ES-I3 (cell line): ENCODE measurements at regions not wholly inside any gene's neighbourhood (a gene's known extent, or its start where the extent isn't known, plus 50 kb on each side); places are given as distances from the start of the nearest gene placed in this dataset.

Experiments used
- H3K36me3 ChIP-seq: 2 replicates; pipeline ENCODE4 v1.6.1; 2013; ENCODE audit warnings: mild to moderate bottlenecking, low read length, control low read depth, moderate library complexity; ENCODE audit not compliant: insufficient read depth
- H3K4me1 ChIP-seq: 2 replicates; pipeline ENCODE4 v1.6.1; 2013; ENCODE audit warnings: mild to moderate bottlenecking, control low read depth, low read length; ENCODE audit not compliant: insufficient read depth
- H3K9ac ChIP-seq: 2 replicates; pipeline ENCODE4 v1.6.1; 2013; ENCODE audit warnings: low read depth, mild to moderate bottlenecking, low read length, moderate library complexity
- H3K9me3 ChIP-seq: 2 replicates; pipeline ENCODE4 v1.6.1; 2013; ENCODE audit warnings: mild to moderate bottlenecking, low read length, moderate library complexity; ENCODE audit not compliant: control insufficient read depth, insufficient read depth

DNA sequence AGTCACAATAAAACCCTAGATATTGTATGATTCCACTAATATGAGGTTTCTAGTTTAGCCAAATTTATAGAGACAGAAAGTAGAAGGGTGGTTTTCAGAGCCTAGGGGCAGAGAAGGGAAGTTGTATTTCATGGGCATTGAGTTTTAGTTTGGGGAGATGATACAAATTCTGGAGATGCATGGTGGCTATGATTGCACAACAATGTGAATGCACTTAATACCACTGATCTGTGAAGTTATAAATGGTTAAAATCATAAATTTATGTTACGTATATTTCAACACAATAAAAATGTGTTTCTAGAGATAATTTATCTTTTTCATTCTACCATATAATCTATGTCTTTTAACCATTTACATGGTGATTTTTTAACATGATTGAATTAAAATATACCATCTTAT is 779.3 kb upstream of the BRINP3 start:
- Histone ChIP-seq H3K9me3 (no peaks in the 10 kb centered on the region), H3K36me3 (no peaks in the 10 kb centered on the region), H3K9ac (no peak overlapping the region), H3K4me1 (no peaks in the 10 kb centered on the region)

DNA sequence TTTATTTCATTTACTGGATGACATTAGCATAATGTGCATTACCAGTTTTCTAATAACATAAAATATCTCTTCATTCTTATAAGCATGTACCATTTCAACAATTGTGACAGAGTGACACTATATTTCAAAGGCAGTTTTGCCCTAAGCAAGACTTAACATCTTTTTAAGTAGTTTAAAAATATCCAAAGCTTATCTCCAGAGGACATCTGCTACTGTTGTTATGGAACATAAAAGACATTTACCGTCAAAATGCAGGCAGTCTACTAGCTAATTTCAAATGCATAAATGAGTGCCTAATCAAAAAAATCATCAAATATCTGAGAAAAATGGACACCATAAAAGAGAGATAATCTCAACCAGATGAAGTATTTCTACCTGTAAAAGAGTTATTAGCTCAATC is 782.4 kb upstream of the BRINP3 start:
- no peak overlapping the region for H3K9ac ChIP-seq
- H3K9me3 ChIP-seq = no peaks in the 10 kb centered on the region
- H3K4me1 ChIP-seq = no peaks in the 10 kb centered on the region
- H3K36me3 ChIP-seq = no peaks in the 10 kb centered on the region

DNA sequence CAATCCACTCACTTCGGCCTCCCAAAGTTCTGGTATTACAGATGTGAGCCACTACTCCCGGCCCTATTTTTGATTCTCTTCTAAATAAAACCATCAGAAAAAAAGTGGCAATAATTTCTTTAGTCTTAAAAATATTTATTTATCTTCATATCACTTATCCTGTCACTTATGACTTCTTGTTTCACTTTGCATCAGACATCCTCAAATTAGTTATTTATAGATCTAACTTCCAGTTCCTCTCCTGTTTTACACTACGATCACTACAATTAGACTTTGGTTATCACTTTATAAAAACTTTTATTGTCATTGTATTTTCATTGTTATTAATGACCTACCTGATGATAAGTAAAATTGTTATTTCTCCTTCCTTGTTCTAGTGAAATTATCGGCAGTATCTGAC is 783.4 kb upstream of the BRINP3 start:
- Histone ChIP-seq H3K4me1 (no peaks in the 10 kb centered on the region), H3K36me3 (no peaks in the 10 kb centered on the region), H3K9me3 (no peaks in the 10 kb centered on the region), H3K9ac (no peak overlapping the region)

DNA sequence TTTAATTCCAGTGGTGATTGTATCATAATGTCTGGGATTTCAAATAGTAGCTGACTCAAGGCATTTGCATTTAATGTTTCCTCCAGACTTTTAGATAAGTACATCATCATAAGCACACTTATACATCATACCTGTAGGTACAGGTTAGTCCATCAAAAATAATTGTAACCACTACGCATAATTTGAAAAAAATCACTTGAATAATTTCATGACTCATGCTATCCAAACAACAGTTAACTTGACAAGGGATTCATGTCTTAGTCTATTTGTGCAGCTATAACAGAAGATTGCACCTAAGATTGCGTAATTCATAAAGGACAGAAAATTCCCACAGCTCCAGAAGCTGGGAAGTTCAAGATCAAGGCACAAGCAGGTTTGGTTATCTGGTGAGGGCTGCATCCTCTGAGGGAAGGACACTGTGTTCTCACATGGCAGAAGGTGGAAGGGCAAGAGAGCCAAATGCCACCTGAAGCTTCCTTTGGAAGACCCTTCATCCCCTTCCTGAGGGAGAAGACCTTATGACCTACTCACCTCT is 801.7 kb upstream of the BRINP3 start:
- H3K4me1 ChIP-seq = no peaks in the 10 kb centered on the region
- no peak overlapping the region for H3K9ac ChIP-seq
- no peaks in the 10 kb centered on the region for H3K36me3 ChIP-seq
- no peaks in the 10 kb centered on the region; the same call in 1 of the 2 replicates for H3K9me3 ChIP-seq

DNA sequence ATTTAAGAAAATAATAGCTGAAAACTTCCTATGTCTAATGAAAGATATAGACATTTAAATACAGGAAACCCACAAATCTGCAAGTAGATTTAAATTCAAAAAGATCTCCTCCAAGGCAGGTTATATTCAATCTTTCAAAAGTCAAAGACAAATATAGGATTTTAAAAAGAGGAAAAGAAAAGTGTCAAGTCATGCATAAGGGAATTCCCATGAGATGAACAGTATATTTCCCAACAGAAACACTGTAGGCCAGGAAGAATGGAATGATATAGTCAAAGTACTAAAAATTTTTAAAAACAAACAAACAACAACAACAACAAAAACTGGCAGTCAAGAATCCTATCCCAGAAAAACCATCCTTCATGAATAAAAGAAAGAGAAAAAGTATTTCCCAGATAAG is 806.5 kb upstream of the BRINP3 start:
- Histone ChIP-seq H3K36me3 (no peaks in the 10 kb centered on the region), H3K4me1 (no peaks in the 10 kb centered on the region), H3K9me3 (no peaks in the 10 kb centered on the region; the same call in 1 of the 2 replicates), H3K9ac (no peak overlapping the region)

DNA sequence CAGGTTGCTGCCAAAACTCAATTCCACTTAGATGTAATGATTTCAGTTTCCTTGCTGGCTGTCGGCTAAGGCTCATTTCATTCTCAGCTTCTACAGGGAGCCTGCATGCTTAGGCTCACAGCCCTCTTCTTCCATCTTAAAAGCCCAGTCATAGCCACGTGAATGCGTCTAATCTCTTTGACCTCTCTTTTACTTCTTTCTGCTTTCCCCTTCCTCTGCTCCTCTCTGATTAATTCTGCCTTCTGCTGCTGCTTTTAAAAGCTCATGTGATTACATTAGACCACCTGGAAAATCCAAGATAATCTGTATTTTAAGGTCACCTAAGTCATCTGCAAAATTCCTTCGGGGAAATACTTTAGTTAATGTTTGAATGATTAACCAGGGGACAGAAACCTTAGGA is 812.8 kb upstream of the BRINP3 start:
- Histone ChIP-seq H3K9ac (no peak overlapping the region), H3K4me1 (no peaks in the 10 kb centered on the region), H3K36me3 (no peaks in the 10 kb centered on the region), H3K9me3 (no peaks in the 10 kb centered on the region)

DNA sequence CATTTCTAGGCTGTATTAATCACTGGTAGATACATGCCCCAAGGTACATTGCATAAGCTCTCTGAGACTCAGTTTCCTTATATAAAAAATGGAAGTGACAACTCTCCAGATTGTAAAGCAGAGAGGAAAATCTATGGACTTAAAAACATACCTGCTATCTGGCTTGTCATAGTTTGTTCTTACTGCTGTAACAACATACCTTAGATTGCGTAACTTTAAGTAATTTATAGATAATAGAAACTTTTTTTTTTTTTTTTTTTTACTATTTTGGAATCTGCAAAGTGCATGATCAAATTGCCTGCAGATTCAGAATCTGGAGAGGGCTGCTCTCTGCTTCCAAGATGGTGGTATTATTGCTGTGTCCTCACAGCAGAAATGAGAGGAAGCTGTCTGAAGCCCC is 827.7 kb upstream of the BRINP3 start:
- Histone ChIP-seq H3K9me3 (no peaks in the 10 kb centered on the region), H3K4me1 (no peaks in the 10 kb centered on the region), H3K36me3 (no peaks in the 10 kb centered on the region), H3K9ac (no peak overlapping the region)

DNA sequence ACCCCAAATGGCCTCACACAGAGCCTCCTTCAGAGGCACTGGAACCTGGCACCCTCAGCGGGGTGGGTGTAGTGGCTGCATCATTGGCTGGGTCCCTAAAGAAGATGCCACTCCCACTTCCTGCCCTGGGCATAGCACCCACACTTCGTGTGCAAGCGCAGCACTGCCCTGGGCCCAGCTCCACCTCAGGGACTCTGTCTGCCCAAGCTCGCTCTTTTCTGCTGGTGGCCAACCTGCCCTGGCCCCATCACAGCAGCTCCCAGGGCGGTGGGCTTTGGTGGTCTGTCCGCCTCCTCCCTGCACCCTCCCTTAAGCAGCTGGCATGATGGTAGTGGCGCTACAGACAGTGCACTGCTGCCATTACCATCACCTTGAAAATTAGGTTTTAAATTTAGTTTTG is 829.3 kb upstream of the BRINP3 start:
- Histone ChIP-seq H3K4me1 (no peaks in the 10 kb centered on the region), H3K9me3 (no peaks in the 10 kb centered on the region), H3K9ac (no peak overlapping the region), H3K36me3 (no peaks in the 10 kb centered on the region)

DNA sequence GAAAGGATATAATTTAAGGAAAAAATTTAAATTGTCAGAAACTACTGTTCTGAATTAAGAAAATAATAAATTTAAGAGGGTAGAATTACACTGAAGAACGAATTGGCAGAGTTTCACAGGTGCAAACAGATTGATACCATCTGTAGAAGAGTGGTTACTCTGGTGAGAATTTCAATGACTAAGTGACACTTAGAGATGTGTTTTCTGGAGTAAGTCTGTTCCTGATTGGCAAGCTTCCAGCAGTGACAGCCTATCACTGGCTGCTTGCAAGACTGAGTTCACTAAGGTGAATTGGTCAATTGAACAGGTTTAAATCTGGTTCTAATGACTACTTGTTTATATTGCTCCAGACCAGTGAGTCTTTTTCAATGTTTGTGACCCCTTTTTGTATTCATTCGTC is 838.2 kb upstream of the RGS18 start:
- H3K9ac ChIP-seq = no peak overlapping the region
- no peaks in the 10 kb centered on the region for H3K4me1 ChIP-seq
- H3K9me3 ChIP-seq = no peaks in the 10 kb centered on the region
- no peaks in the 10 kb centered on the region for H3K36me3 ChIP-seq

DNA sequence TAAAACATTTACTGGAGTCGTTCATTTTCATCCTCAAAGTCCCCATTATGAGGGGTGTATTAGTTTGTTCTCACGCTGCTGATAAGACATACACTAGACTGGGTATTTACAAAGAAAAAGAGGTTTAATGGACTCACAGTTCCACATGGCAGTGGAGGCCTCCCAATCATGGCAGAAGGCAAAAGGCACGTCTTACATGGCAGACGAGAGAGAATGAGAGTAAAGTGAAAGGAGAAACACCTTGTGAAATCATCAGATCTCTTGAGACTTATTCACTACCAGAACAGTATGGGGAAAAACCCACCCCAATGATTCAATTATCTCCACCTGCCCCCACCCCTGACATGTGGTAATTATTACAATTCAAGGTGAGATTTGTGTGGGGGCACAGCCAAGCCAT is 830.4 kb upstream of the RGS18 start:
- Histone ChIP-seq H3K9me3 (no peaks in the 10 kb centered on the region; the same call in 1 of the 2 replicates), H3K4me1 (no peaks in the 10 kb centered on the region), H3K9ac (no peak overlapping the region), H3K36me3 (no peaks in the 10 kb centered on the region)

DNA sequence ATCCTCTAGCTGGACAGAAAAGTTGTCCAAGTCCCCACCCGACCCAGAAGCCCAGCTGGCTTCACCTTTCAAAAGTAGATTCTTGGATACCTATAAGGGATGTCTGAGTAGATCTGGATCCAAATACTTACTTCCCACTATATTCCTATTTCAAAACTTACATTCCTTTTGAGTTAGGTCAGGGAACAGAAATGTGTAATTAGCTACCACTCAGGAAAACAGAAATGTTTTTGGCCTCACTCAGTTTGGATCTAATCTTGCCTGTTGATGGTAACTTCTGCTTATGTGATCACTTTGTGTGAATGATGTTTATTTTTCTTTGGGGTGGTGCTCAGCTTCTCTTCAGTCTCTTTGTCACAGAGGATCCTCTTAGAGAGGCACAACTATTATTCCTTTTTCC is 814.4 kb upstream of the RGS18 start:
- Histone ChIP-seq H3K9ac (no peak overlapping the region), H3K9me3 (no peaks in the 10 kb centered on the region), H3K36me3 (no peaks in the 10 kb centered on the region), H3K4me1 (no peaks in the 10 kb centered on the region)

DNA sequence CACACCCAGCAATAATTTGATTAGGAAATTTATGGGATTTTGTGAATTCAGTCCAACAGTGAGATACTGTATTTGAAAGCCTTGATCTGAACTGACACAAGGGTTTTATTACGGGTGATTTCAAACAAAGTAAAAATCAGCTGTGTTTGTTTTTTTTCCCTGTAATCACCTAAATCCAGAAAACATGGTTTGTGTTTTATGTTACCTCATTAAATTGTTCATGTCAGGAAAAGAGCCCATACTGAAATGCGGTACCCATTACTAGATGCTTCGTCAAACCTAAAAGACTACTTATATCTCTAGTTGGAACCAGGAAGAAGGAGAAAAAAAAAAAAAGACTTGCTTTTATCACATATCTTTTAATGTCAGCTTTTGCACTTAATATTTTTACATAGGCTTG is 811.9 kb upstream of the RGS18 start:
- no peaks in the 10 kb centered on the region for H3K9me3 ChIP-seq
- no peak overlapping the region for H3K9ac ChIP-seq
- H3K4me1 ChIP-seq = no peaks in the 10 kb centered on the region
- no peaks in the 10 kb centered on the region for H3K36me3 ChIP-seq

DNA sequence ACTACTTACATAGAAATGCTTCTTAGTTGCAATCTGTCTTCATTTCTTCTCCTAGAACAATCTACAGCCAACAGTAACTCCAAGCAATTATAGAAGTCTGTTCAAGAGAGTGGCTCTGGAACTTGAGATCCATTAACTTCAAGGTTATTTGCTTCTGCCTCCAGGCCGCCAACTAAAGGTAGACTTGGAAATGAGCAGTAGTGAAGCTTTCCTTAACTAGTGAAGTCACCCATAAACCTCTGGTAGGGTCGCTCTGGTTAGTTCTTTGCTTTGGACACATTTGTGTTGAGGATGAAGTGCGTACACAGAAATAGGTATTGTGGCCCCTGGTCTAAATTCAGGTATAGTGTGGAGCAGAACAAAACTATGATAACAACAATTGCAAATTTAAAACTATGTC is 809.9 kb upstream of the RGS18 start:
- Histone ChIP-seq H3K36me3 (no peaks in the 10 kb centered on the region), H3K9ac (no peak overlapping the region), H3K9me3 (no peaks in the 10 kb centered on the region), H3K4me1 (no peaks in the 10 kb centered on the region)

DNA sequence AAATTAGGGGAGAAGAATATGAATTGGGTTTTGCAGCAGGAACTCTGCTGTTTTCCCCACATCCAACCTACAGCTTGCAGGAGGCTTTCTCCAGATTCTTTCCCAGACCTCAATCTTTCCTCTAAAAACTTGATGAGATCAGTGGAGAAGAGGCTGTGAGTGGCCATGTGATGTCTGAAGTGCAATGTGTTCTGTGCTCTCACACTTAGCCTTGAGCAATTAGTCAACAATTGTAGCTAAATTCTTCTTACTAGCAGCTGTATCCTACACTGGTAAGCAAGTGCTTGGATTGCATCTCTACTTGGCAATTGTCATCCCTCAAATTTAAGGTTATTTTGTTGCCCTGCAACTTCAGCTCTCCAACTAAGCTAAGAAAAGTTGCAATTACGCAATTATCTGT is 807.3 kb upstream of the RGS18 start:
- no peaks in the 10 kb centered on the region for H3K4me1 ChIP-seq
- H3K36me3 ChIP-seq = no peaks in the 10 kb centered on the region

DNA sequence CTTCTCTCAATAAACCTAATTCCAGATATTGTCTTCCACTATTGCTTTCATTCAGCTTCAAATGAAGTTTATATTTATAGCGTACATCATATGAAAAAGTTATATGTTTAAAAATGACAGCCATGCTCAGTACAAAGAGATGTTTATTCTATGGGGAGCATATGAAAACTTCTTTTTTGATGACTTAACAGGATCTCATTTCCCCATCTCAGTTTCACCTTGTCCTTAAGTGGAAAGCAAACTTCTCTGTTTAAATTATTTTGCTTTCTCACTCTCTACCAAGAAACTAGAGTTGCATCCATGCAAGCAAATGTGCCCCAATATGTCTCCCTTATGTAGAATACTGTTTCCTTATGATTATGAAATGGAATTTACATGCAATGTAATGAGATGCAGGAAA is 799.5 kb upstream of the RGS18 start:
- no peaks in the 10 kb centered on the region for H3K36me3 ChIP-seq
- no peaks in the 10 kb centered on the region for H3K4me1 ChIP-seq
- no peaks in the 10 kb centered on the region for H3K9me3 ChIP-seq
- H3K9ac ChIP-seq = no peak overlapping the region

More for the DNA sequence above, 807.3 kb upstream of the RGS18 start:
- no peaks in the 10 kb centered on the region for H3K9me3 ChIP-seq
- no peak overlapping the region for H3K9ac ChIP-seq

DNA sequence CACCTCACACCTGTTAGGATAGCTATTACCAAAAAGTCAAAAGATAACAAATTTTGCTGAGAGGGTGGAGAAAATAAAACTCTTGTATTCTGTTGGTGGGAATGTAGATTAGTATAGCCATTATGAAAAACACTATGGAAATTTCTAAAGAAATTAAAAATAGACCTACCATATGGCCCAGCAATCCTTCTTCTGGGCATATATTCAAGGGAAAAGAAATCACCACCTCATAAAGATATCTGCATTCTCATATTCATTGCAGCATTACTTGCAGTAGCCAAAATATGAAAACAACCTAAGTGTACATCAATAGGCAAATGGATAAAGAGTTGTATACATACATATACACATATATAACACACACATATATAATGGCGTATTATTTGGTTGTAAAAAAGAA is 791.6 kb upstream of the RGS18 start:
- Histone ChIP-seq H3K9ac (no peak overlapping the region), H3K4me1 (no peaks in the 10 kb centered on the region), H3K36me3 (no peaks in the 10 kb centered on the region), H3K9me3 (no peaks in the 10 kb centered on the region)
